ENCODE measurements at regions not wholly inside any gene's neighbourhood (a gene's known extent, or its start where the extent isn't known, plus 50 kb on each side); places are given as distances from the start of the nearest gene placed in this dataset.

- TF ChIP-seq NFE2 (IDR thresholded peaks at IDR 0.05; ENCODE audit: low read depth), result no peak
- no peak for TF ChIP-seq ZEB2 (IDR thresholded peaks at IDR 0.05)
- TF ChIP-seq SMAD2 (IDR thresholded peaks at IDR 0.05; ENCODE audit: low read depth, low read length), result no peak
- TF ChIP-seq MAFG (tag; conservative IDR thresholded peaks at IDR 0.05), result no peak
Measured at GRCh38 chr14:62138593-62138992, 376.4 kb downstream of the SNAPC1 start (continued).

GRCh38 chr14:62141139-62141538 is 378.9 kb downstream of the SNAPC1 start:
- POLR2A ChIA-PET, result no interaction called here
- CTCF ChIA-PET (ENCODE audit: low intra/inter-chr PET ratio), result no interaction called here
- TF ChIP-seq ELF2 (CRISPR knock-in tag; IDR thresholded peaks at IDR 0.05) (no peak), SLC30A9 (CRISPR knock-in tag; IDR thresholded peaks at IDR 0.05) (no peak), SIN3B (IDR thresholded peaks at IDR 0.05; ENCODE audit: low read depth) (no peak), POLR3G (IDR thresholded peaks at IDR 0.05; ENCODE audit: extremely low read depth, insufficient read length, insufficient replicate concordance) (no peak), THAP7 (CRISPR knock-in tag; IDR thresholded peaks at IDR 0.05) (no peak), ARID2 (IDR thresholded peaks at IDR 0.05) (no peak)

More at GRCh38 chr14:62141139-62141538, 378.9 kb downstream of the SNAPC1 start:
- no peak for DNase-seq (ENCODE audit: extremely low read depth in 1 of 4, low spot score in 3 of 4)
- H3K27ac ChIP-seq (ENCODE audit: extremely low read depth, low read depth, low read length), result no peak overlapping the region
- H3K4me2 ChIP-seq (ENCODE audit: insufficient read depth, low read length), result no peak overlapping the region
- no peak for FAIRE-seq
- no peaks in the 10 kb centered on the region for H3K4me1 ChIP-seq (replicated peaks in 1 of 2; ENCODE audit: control insufficient read depth in 2 of 2, insufficient read depth in 2 of 2, low read length in 2 of 2)
- no peak overlapping the region for H3K9ac ChIP-seq (ENCODE audit: insufficient read depth in 1 of 2, low read depth in 2 of 2, low read length in 2 of 2)
- H3K36me3 ChIP-seq (ENCODE audit: control insufficient read depth, insufficient read depth, low read length), result no peaks in the 10 kb centered on the region
- intact Hi-C loops (cut with micrococcal nuclease) (no loop called here), in situ Hi-C loops (cut with MboI) (no loop called here)
- no peaks in the 10 kb centered on the region for H4K20me1 ChIP-seq (replicated peaks; ENCODE audit: control insufficient read depth, insufficient read depth, low read length)
- BruUV-seq (replicated peaks), result no TSS peak
- H3K79me2 ChIP-seq (ENCODE audit: control insufficient read depth, insufficient read depth, low read length), result no peaks in the 10 kb centered on the region
- 0% methylated on average over 1 of the region's 2 CpGs for WGBS (ENCODE audit: insufficient coverage, low coverage, missing lambda C conversion rate)
- H2AFZ ChIP-seq (ENCODE audit: low read depth, low read length), result no peak overlapping the region
- H3K4me3 ChIP-seq, result no peak overlapping the region
- no peaks in the 10 kb centered on the region for H3K9me1 ChIP-seq (ENCODE audit: control insufficient read depth, insufficient read depth, low read length)
- H3K27me3 ChIP-seq (ENCODE audit: control insufficient read depth in 2 of 2, insufficient read depth in 2 of 2, low read length in 2 of 2), result no peaks in the 10 kb centered on the region
- H3K9me3 ChIP-seq (replicated peaks; ENCODE audit: control insufficient read depth, insufficient read depth, low read depth, low read length), result no peaks in the 10 kb centered on the region
- no peak for ATAC-seq
